GM12878 (cell line): ENCODE measurements at regions not wholly inside any gene's neighbourhood (a gene's known extent, or its start where the extent isn't known, plus 50 kb on each side); places are given as distances from the start of the nearest gene placed in this dataset.

Source experiments
- ATAC-seq: fragments of 200-7000 bp; cut with Tn5 transposase; 3 replicates; pipeline ENCODE4 v1.9.1; 2020; ENCODE audit warnings: mild to moderate bottlenecking, moderate library complexity
- BruUV-seq: library from RNA; stranded (reverse); fragments of 400-500 nt; replicated peaks from 2 replicates; lab custom pipeline; 2021; lab: Mats Ljungman, UMichigan
- CTCF ChIA-PET: fragments of 300-600 bp; sonication (Branson Sonifier 250); formaldehyde crosslinking; extraction: SDS; loops from one replicate; lab custom pipeline; 2021; ENCODE audit warnings: inconsistent platforms; lab: Yijun Ruan, JAX
- POLR2A ChIA-PET: fragments of 350-600 bp; formaldehyde crosslinking; extraction: SDS; loops from one replicate; lab custom pipeline; 2021; ENCODE audit warnings: inconsistent platforms; lab: Charles Lee
- RAD21 ChIA-PET: fragments of 300-600 bp; sonication (Branson Sonifier 250); formaldehyde crosslinking; loops from one replicate; lab custom pipeline; 2023; ENCODE audit warnings: antibody characterized with exemption; ENCODE audit not compliant: unreplicated experiment; lab: Charles Lee
- SMC1A ChIA-PET: fragments of 300-600 bp; sonication (Branson Sonifier 250); formaldehyde crosslinking; loops from one replicate; lab custom pipeline; 2023; ENCODE audit not compliant: unreplicated experiment, uncharacterized antibody; lab: Charles Lee
- DNase-seq: peaks from one replicate; pipeline ENCODE4 v3.0.0-alpha.2; 2011; ENCODE audit warnings: low read depth, low spot score
- FAIRE-seq: peaks from 3 replicates; lab custom pipeline; 2011; peaks lifted over from hg19 to GRCh38; lab: Jason Lieb, UNC
- H2AFZ ChIP-seq: 2 replicates; pipeline ENCODE4 v1.6.0; 2011; ENCODE audit warnings: low read depth, low read length, control low read depth; ENCODE audit not compliant: control insufficient read depth
- H3K27ac ChIP-seq: 2 replicates; pipeline ENCODE4 v1.5.1; 2011; ENCODE audit warnings: control low read depth; ENCODE audit not compliant: control insufficient read depth, insufficient read depth
- H3K27me3 ChIP-seq, 2 experiments: replicated peaks in 1 of 2; 2 replicates each; pipeline versions ENCODE4 v1.6.0 to v1.6.1; 2011; ENCODE audit warnings: low read length in 1 of 2; ENCODE audit not compliant: control insufficient read depth in 2 of 2, insufficient read depth in 2 of 2
- H3K36me3 ChIP-seq, 2 experiments: 2 replicates each; pipeline ENCODE4 v1.5.1; 2011; ENCODE audit warnings: low read length in 1 of 2; ENCODE audit not compliant: control insufficient read depth in 2 of 2, insufficient read depth in 2 of 2
- H3K4me1 ChIP-seq: 2 replicates; pipeline ENCODE4 v1.6.1; 2011; ENCODE audit warnings: mild to moderate bottlenecking, low read length, moderate library complexity, mixed read lengths; ENCODE audit not compliant: control insufficient read depth, insufficient read depth
- H3K4me2 ChIP-seq: 2 replicates; pipeline ENCODE4 v1.6.0; 2011; ENCODE audit warnings: control low read depth; ENCODE audit not compliant: control insufficient read depth, insufficient read depth
- H3K4me3 ChIP-seq: fragments of 200-600 bp; sonication (generic); 2 replicates; pipeline ENCODE4 v1.5.1; 2016
- H3K79me2 ChIP-seq: 2 replicates; pipeline ENCODE4 v1.6.0; 2011; ENCODE audit warnings: low read length; ENCODE audit not compliant: control insufficient read depth, insufficient read depth
- H3K9ac ChIP-seq: 2 replicates; pipeline ENCODE4 v1.8.0; 2011; ENCODE audit warnings: low read length, control low read depth, mixed read lengths; ENCODE audit not compliant: control insufficient read depth, insufficient read depth
- H3K9me3 ChIP-seq: replicated peaks from 3 replicates; pipeline ENCODE4 v1.5.1; 2011; ENCODE audit warnings: mild to moderate bottlenecking, low read length; ENCODE audit not compliant: control insufficient read depth, insufficient read depth
- H4K20me1 ChIP-seq: 2 replicates; pipeline ENCODE4 v1.6.0; 2011; ENCODE audit not compliant: control insufficient read depth, insufficient read depth
- CHD1 ChIP-seq: IDR thresholded peaks from 2 replicates; pipeline ENCODE4 v1.6.1; 2012; ENCODE audit warnings: low read depth, low read length, improper control_type of control experiment
- HSF1 ChIP-seq: fragments of 150-350 bp; IDR thresholded peaks from 2 replicates; pipeline ENCODE4 v1.6.1; 2014; ENCODE audit warnings: mild to moderate bottlenecking, low read depth, low read length
- IKZF2 ChIP-seq, 2 experiments: fragments of 450-650 bp; IDR thresholded peaks; 2 replicates each; pipeline ENCODE4 v1.6.1; 2017; ENCODE audit warnings: mild to moderate bottlenecking in 2 of 2, moderate library complexity in 2 of 2
- IRF4 ChIP-seq: IDR thresholded peaks from 2 replicates; pipeline ENCODE4 v1.6.1; 2011; ENCODE audit warnings: low read depth, low read length
- JUNB ChIP-seq: IDR thresholded peaks from 2 replicates; pipeline ENCODE4 v1.6.1; 2016; ENCODE audit warnings: antibody characterized with exemption, mild to moderate bottlenecking
- NFIC ChIP-seq: IDR thresholded peaks from 2 replicates; pipeline ENCODE4 v1.6.1; 2012; ENCODE audit warnings: low read depth, mild to moderate bottlenecking, inconsistent platforms, low read length, moderate library complexity
- NR2C2 ChIP-seq: IDR thresholded peaks from 2 replicates; pipeline ENCODE4 v1.6.1; 2011; ENCODE audit warnings: borderline replicate concordance, low read depth; ENCODE audit not compliant: control insufficient read depth, insufficient read length
- PML ChIP-seq: IDR thresholded peaks from 2 replicates; pipeline ENCODE4 v1.6.1; 2012; ENCODE audit warnings: low read length, inconsistent platforms
- SREBF2 ChIP-seq: IDR thresholded peaks from 2 replicates; pipeline ENCODE4 v1.6.1; 2012; ENCODE audit warnings: mild to moderate bottlenecking, low read length
- SUPT20H ChIP-seq: IDR thresholded peaks from 2 replicates; pipeline ENCODE4 v1.6.1; 2011; ENCODE audit warnings: low read depth, mild to moderate bottlenecking, low read length, moderate library complexity, borderline replicate concordance; ENCODE audit not compliant: control insufficient read depth
- TAF1 ChIP-seq: IDR thresholded peaks from 2 replicates; pipeline ENCODE4 v1.6.1; 2011; ENCODE audit warnings: mild to moderate bottlenecking, low read depth, low read length, borderline replicate concordance
- ZNF207 ChIP-seq: fragments of 450-650 bp; IDR thresholded peaks from 2 replicates; pipeline ENCODE4 v1.6.1; 2014; ENCODE audit warnings: antibody characterized with exemption, mild to moderate bottlenecking, borderline replicate concordance
- WGBS: methylation state at CpG from one replicate; pipeline ENCODE4 v1.1.6; 2016; ENCODE audit warnings: low lambda C conversion rate; ENCODE audit not compliant: insufficient replicate concordance, insufficient coverage; ENCODE audit errors: missing lambda C conversion rate; 5-methylcytosine and 5-hydroxymethylcytosine counted together
- in situ Hi-C: fragments of 300-500 bp; cut with MboI; formaldehyde crosslinking; loops from 9 replicates; pipeline ENCODE4 v1.14.3; 2018; ENCODE audit warnings: mixed read lengths
- intact Hi-C: fragments of 100-400 bp; cut with micrococcal nuclease; formaldehyde crosslinking; loops from one replicate; pipeline ENCODE4 v1.14.2; 2022; ENCODE audit not compliant: unreplicated experiment

DNA sequence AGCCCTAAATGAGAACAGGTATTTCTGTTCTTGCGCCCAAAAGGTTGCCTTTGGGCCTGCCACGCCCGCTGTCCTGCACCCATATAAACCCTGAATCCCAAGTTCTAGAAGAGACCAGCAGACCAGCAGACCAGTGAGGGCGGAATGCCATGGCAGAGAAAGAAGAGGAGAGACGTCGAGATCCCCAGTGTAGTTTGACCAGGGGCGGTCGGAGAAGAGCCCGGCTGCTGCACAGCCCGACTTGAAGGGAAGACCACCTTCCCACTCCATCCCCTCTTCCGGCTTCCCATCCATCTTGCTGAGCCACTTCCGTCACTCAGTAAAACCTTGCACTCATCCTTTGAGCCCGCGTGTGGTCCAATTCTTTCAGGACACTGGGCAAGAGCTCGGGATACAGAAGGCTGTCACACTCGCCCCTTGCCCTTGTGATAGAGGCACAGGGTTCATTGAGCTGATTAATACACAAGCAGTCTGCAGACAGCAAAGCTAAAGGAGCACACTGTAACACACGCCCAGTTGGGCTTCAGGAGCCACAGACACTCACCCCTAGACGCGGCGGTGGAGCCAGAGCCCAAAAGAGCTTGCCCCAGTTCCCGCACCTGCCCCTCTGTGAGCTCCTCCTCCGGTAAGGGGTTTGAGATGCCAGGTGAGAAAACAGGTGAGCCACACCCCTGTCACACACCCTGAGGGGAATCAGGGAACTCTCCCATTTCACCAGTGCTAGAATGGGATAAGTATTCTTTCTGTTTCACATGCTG lies 230.8 kb downstream of the PCDH10 start:
- H2AFZ ChIP-seq: no peak overlapping the region
- H3K79me2 ChIP-seq: no peaks in the 10 kb centered on the region
- ATAC-seq: no peak
- H3K27ac ChIP-seq: no peak overlapping the region
- FAIRE-seq: no peak
- H3K27me3 ChIP-seq: no peaks in the 10 kb centered on the region
- RAD21 ChIA-PET: no interaction called here
- no peak for TF ChIP-seq NR2C2
- TF ChIP-seq IRF4: no peak
- TF ChIP-seq PML: no peak
- TF ChIP-seq, all 136 proteins: peak for 0
- CTCF ChIA-PET: no interaction called here
- intact Hi-C loops (no loop called here), in situ Hi-C loops (no loop called here)
- Histone ChIP-seq H3K4me1 (no peaks in the 10 kb centered on the region), H3K4me2 (no peak overlapping the region), H3K9me3 (no peaks in the 10 kb centered on the region), H3K9ac (no peak overlapping the region), H3K4me3 (no peak overlapping the region), H4K20me1 (no peaks in the 10 kb centered on the region), H3K36me3 (no peaks in the 10 kb centered on the region)
- 48% methylated on average over 22 of the region's 22 CpGs for WGBS
- SMC1A ChIA-PET: no interaction called here
- no TSS peak for BruUV-seq
- POLR2A ChIA-PET: no interaction called here
- DNase-seq: no peak

DNA sequence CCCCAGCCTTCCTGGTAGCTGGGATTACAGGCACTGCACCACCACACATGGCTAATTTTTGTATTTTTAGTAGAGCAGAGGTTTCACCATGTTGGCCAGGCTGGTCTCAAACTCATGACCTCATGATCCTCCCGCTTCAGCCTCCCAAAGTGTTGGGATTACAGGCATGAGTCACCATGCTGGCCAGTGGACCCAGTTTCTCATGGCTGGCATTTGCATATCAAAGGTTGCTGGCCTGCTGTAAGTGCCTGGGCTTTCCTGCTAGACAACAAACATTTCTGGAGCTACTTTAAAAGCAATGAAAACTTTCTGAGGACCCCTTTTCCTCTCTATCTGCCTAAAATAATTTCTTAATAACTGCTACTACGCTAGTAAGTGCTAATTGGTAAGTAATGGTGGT lies 228.2 kb downstream of the PCDH10 start:
- RAD21 ChIA-PET: no interaction called here
- intact Hi-C loops (no loop called here), in situ Hi-C loops (no loop called here)
- no peak for DNase-seq
- no peak for FAIRE-seq
- no peaks in the 10 kb centered on the region for H3K27me3 ChIP-seq
- no peaks in the 10 kb centered on the region for H3K79me2 ChIP-seq
- H3K9me3 ChIP-seq: no peaks in the 10 kb centered on the region
- no peak overlapping the region for H3K4me3 ChIP-seq
- H3K9ac ChIP-seq: no peak overlapping the region
- no peaks in the 10 kb centered on the region for H3K36me3 ChIP-seq
- no peak overlapping the region for H3K4me2 ChIP-seq
- no peak overlapping the region for H3K27ac ChIP-seq
- SMC1A ChIA-PET: interaction anchor here (0.7 kb wide), 1 partner anchor 8 kb away, joined by 3 read pairs; no protein-coding TSS in a partner anchor
- no peaks in the 10 kb centered on the region for H3K4me1 ChIP-seq
- no TSS peak for BruUV-seq
- no peaks in the 10 kb centered on the region for H4K20me1 ChIP-seq
- H2AFZ ChIP-seq: no peak overlapping the region
- WGBS: 0% methylated on average over 2 of the region's 2 CpGs
- CTCF ChIA-PET: no interaction called here
- TF ChIP-seq JUNB: no peak
- no peak for TF ChIP-seq NFIC
- no peak for TF ChIP-seq IKZF2 (IDR thresholded peaks at IDR 0.05)
- no peak for TF ChIP-seq CHD1
- TF ChIP-seq TAF1: no peak
- TF ChIP-seq HSF1: no peak
- TF ChIP-seq ZNF207: no peak
- TF ChIP-seq SUPT20H: no peak
- TF ChIP-seq SREBF2: no peak
- TF ChIP-seq, all 136 proteins: peak for 0
- ATAC-seq: no peak
- POLR2A ChIA-PET: no interaction called here
